Activated T-cell treated with anti-CD3 and anti-CD28 coated beads, Interleukin-2, amount 50 U/mL, for 4 hours (primary cell): ENCODE measurements at regions not wholly inside any gene's neighbourhood (a gene's known extent, or its start where the extent isn't known, plus 50 kb on each side); places are given as distances from the start of the nearest gene placed in this dataset.
"Not testable (repeated sequence)": the region's sequence is repeated elsewhere in the genome, so short reads cannot be mapped to it uniquely, and the experiment has no call there.

Experiments
- ATAC-seq, 2 donors: fragments of 200-7000 bp; cut with Tn5 transposase; one replicate each; pipeline ENCODE4 v1.10.0; 2021
- DNase-seq: peaks from one replicate; pipeline ENCODE4 v3.0.0-alpha.2; 2020
- H3K27me3 Mint-ChIP-seq: one replicate; pipeline ENCODE4 v1.8.0; 2021; ENCODE audit warnings: low read depth, mixed read lengths
- H3K36me3 Mint-ChIP-seq: one replicate; pipeline ENCODE4 v1.8.0; 2022; ENCODE audit warnings: mixed read lengths; ENCODE audit not compliant: insufficient read depth
- H3K4me1 Mint-ChIP-seq: one replicate; pipeline ENCODE4 v1.8.0; 2021; ENCODE audit warnings: low read depth, mixed read lengths
- H3K4me3 Mint-ChIP-seq: one replicate; pipeline ENCODE4 v1.8.0; 2021; ENCODE audit warnings: mild to moderate bottlenecking, moderate library complexity, mixed read lengths
- H3K9me3 Mint-ChIP-seq: one replicate; pipeline ENCODE4 v1.8.0; 2021; ENCODE audit warnings: mixed read lengths

GRCh38 chr10:62473241-62473640 is 99.1 kb downstream of the ZNF365 start:
- no peaks in the 10 kb centered on the region for H3K9me3 Mint-ChIP-seq
- no peaks in the 10 kb centered on the region for H3K4me1 Mint-ChIP-seq
- H3K36me3 Mint-ChIP-seq: peaks cover 2% of the 10 kb centered on the region
- ATAC-seq (no peak), DNase-seq (no peak)
- H3K4me3 Mint-ChIP-seq: no peak overlapping the region
- H3K27me3 Mint-ChIP-seq: peaks cover 4% of the 10 kb centered on the region

- Mint-ChIP-seq H3K36me3 (peaks cover 2% of the 10 kb centered on the region), H3K4me3 (no peak overlapping the region), H3K27me3 (peaks cover 6% of the 10 kb centered on the region), H3K9me3 (no peaks in the 10 kb centered on the region), H3K4me1 (no peaks in the 10 kb centered on the region)
- no peak for ATAC-seq
- no peak for DNase-seq
Measured at GRCh38 chr10:62475551-62475950, 101.4 kb downstream of the ZNF365 start.

GRCh38 chr10:62479523-62479922 is 105.4 kb downstream of the ZNF365 start:
- no peaks in the 10 kb centered on the region for H3K4me1 Mint-ChIP-seq
- peaks cover 3% of the 10 kb centered on the region for H3K9me3 Mint-ChIP-seq
- H3K27me3 Mint-ChIP-seq: peaks cover 2% of the 10 kb centered on the region
- DNase-seq (no peak), ATAC-seq (no peak)
- peaks cover 2% of the 10 kb centered on the region for H3K36me3 Mint-ChIP-seq
- no peak overlapping the region for H3K4me3 Mint-ChIP-seq

GRCh38 chr10:62480196-62480595 is 106.0 kb downstream of the ZNF365 start:
- Mint-ChIP-seq H3K27me3 (peaks cover 2% of the 10 kb centered on the region), H3K9me3 (peaks cover 3% of the 10 kb centered on the region), H3K36me3 (peaks cover 2% of the 10 kb centered on the region), H3K4me3 (no peak overlapping the region), H3K4me1 (no peaks in the 10 kb centered on the region)
- ATAC-seq: no peak
- DNase-seq: no peak

GRCh38 chr10:62482581-62482980 is 108.4 kb downstream of the ZNF365 start:
- Mint-ChIP-seq H3K9me3 (peaks cover 3% of the 10 kb centered on the region), H3K4me3 (no peak overlapping the region), H3K36me3 (no peaks in the 10 kb centered on the region), H3K27me3 (peaks cover 2% of the 10 kb centered on the region), H3K4me1 (no peaks in the 10 kb centered on the region)
- DNase-seq (no peak), ATAC-seq (no peak)

DNA sequence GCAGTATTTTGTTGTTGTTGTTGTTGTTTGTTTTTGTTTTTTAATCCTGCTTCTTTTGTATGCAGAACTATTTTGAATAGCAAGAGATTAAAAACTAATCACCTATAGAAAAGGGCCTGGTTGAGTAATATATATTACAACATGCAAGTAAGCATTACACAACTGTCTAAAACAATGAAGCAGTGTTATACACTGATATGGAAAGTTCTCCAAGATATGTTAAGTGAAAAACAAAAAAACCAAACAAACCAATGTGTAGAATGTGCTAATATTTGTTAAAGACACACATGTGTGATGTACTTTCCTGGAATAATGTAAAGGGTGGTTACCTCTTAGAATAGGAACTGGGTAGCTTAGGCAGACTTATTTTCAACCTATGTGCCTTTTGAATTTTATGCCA is 117.4 kb downstream of the ZNF365 start:
- Mint-ChIP-seq H3K27me3 (no peaks in the 10 kb centered on the region), H3K9me3 (no peaks in the 10 kb centered on the region), H3K4me3 (no peak overlapping the region), H3K36me3 (no peaks in the 10 kb centered on the region), H3K4me1 (no peaks in the 10 kb centered on the region)
- no peak for DNase-seq
- no peak for ATAC-seq

DNA sequence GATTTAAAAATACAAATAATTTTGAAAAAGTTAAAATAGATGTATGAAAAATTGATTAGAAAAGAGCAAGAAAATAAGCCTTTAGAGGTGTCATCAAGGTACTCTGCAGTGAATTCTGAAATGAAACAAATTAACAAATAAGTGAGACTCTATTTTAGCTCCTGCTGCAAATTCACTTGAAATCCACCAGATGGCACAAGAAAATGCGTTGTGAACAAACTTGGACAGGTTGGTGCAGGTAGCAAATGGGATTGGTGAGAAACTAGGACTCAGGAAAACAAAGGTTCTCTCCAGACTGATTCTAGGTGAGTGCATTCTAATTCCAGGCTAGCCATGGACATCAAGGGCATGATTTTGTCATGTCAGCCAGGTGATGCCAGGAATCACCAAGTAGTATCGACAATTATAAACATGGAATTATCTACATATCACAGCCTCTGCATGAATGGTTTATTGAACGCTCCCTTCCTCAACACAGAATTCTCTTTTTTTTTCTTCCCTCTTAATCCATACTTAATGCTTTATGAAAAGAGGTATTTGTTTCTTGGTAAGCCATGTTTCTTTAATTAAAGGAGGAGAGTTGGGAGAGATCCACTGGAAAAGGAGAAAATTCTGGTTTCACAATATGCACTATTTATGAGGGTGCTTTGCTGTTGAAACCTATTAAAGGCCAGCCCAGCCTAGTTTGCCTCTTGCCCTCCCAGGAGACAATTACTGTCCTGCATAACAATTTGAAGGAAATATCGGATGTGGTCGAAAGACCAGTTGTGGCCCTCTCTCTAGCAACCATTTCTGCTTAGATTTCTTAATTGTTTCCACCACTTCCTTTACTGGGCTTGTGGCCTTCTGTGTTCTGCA is 118.1 kb downstream of the ZNF365 start:
- Mint-ChIP-seq H3K27me3 (no peaks in the 10 kb centered on the region), H3K4me1 (no peaks in the 10 kb centered on the region), H3K4me3 (no peak overlapping the region), H3K9me3 (no peaks in the 10 kb centered on the region), H3K36me3 (no peaks in the 10 kb centered on the region)
- ATAC-seq (no peak), DNase-seq (no peak)

GRCh38 chr10:62492870-62493180 is 118.7 kb downstream of the ZNF365 start:
- Mint-ChIP-seq H3K27me3 (no peaks in the 10 kb centered on the region), H3K4me3 (no peak overlapping the region), H3K9me3 (no peaks in the 10 kb centered on the region), H3K4me1 (no peaks in the 10 kb centered on the region), H3K36me3 (no peaks in the 10 kb centered on the region)
- ATAC-seq (no peak), DNase-seq (no peak)

- Mint-ChIP-seq H3K36me3 (no peaks in the 10 kb centered on the region), H3K9me3 (no peaks in the 10 kb centered on the region), H3K27me3 (no peaks in the 10 kb centered on the region), H3K4me3 (no peak overlapping the region), H3K4me1 (no peaks in the 10 kb centered on the region)
- ATAC-seq (no peak), DNase-seq (no peak)
Measured at GRCh38 chr10:62496925-62497324, 122.8 kb downstream of the ZNF365 start.

DNA sequence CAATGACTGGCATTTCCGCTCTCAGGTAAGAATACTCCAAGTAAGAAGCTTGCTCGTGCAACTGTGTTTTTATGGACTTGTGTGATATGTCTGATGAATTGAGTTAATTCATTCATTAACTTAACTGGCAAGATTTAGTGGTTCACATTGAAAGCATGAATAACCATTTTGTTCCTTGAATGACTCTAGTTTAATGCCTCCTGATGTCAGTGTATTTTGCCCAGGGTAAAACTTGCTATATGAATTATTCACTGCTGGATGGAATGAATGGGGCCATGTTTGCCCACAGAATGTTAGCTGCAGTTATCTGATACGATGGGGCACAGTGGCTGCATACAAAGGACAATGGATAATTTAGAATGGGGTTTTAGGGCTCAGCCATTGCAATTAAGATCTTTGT is 124.1 kb downstream of the ZNF365 start:
- no peaks in the 10 kb centered on the region for H3K27me3 Mint-ChIP-seq
- no peaks in the 10 kb centered on the region for H3K36me3 Mint-ChIP-seq
- H3K4me1 Mint-ChIP-seq: no peaks in the 10 kb centered on the region
- H3K4me3 Mint-ChIP-seq: no peak overlapping the region
- no peak for ATAC-seq
- no peaks in the 10 kb centered on the region for H3K9me3 Mint-ChIP-seq
- no peak for DNase-seq

GRCh38 chr10:62500116-62500515 is 125.9 kb downstream of the ZNF365 start:
- not testable (repeated sequence) for H3K4me1 Mint-ChIP-seq, ATAC-seq, DNase-seq, H3K27me3 Mint-ChIP-seq, H3K4me3 Mint-ChIP-seq, H3K9me3 Mint-ChIP-seq, H3K36me3 Mint-ChIP-seq

DNA sequence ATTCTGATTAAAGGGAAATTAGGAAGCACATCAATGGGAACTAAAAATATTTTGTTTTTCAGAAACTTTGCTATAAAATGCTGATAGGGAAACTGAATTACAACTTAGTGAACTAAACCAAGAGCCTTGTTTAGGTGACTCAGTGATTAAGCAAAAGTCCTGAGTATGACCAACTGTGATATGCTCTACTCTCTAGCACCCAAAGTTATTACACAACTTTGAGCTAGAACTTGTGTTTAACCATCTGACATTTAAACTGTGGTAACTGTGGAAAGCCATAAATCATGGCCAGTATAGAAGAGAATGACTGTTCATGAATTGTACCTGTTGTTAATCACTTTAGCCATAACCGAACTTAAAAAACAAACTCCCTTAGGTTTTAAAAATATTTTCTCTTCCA is 127.4 kb downstream of the ZNF365 start:
- Mint-ChIP-seq H3K4me3 (no peak overlapping the region), H3K27me3 (no peaks in the 10 kb centered on the region), H3K9me3 (no peaks in the 10 kb centered on the region), H3K36me3 (no peaks in the 10 kb centered on the region), H3K4me1 (no peaks in the 10 kb centered on the region)
- no peak for ATAC-seq
- no peak for DNase-seq

- no peaks in the 10 kb centered on the region for H3K4me1 Mint-ChIP-seq
- DNase-seq (no peak), ATAC-seq (no peak)
- no peaks in the 10 kb centered on the region for H3K36me3 Mint-ChIP-seq
- no peaks in the 10 kb centered on the region for H3K27me3 Mint-ChIP-seq
- no peaks in the 10 kb centered on the region for H3K9me3 Mint-ChIP-seq
- no peak overlapping the region for H3K4me3 Mint-ChIP-seq
Measured at GRCh38 chr10:62502995-62503613, 128.9 kb downstream of the ZNF365 start.

DNA sequence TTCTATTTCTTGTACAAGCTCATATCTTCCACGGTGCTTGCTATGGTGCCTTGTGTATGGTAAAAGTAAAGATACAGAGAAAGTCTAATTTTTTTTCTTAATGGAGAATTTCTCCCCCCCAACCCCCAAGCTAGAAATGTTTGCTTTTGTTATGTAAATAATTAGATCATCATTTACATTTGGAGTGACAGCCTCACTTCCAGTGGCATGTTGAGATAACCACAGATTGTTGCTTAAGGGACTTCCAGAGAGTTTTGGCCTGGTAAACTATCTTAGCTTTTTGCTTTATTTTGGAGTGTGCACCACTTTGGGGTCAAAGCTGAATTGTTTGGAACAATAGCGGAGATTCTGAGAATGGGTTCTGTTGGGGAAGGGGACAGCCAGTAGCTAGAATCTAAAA is 129.7 kb downstream of the ZNF365 start:
- no peaks in the 10 kb centered on the region for H3K9me3 Mint-ChIP-seq
- DNase-seq (no peak), ATAC-seq (no peak)
- H3K36me3 Mint-ChIP-seq: no peaks in the 10 kb centered on the region
- H3K27me3 Mint-ChIP-seq: no peaks in the 10 kb centered on the region
- H3K4me3 Mint-ChIP-seq: no peak overlapping the region
- no peaks in the 10 kb centered on the region for H3K4me1 Mint-ChIP-seq

DNA sequence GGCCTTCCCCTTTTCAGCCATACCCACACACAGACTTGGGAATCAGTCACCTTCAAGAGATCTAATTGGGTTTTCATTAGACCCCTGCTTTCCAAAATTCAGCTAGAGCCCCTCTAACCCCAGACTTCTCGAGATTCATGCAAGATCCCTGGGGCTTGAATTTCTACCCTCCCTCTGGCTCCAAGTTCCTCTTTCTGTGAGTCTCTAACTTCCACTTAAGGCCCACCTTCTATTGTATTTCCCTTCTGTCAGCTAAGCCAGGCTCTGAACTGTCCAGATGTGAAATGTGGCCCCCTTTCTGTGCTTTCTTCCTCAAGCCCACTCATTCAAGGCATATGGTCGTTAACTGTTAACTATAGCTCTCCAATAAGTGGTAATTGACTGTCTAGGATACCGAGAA is 132.2 kb downstream of the ZNF365 start:
- no peaks in the 10 kb centered on the region for H3K9me3 Mint-ChIP-seq
- no peaks in the 10 kb centered on the region for H3K36me3 Mint-ChIP-seq
- no peaks in the 10 kb centered on the region for H3K4me1 Mint-ChIP-seq
- ATAC-seq: no peak
- H3K27me3 Mint-ChIP-seq: no peaks in the 10 kb centered on the region
- no peak overlapping the region for H3K4me3 Mint-ChIP-seq
- no peak for DNase-seq
